K562 (cell line): ENCODE measurements at regions not wholly inside any gene's neighbourhood (a gene's known extent, or its start where the extent isn't known, plus 50 kb on each side); places are given as distances from the start of the nearest gene placed in this dataset.

Experiments used
- ATAC-seq: fragments of 200-7000 bp; cut with Tn5 transposase; 3 replicates; pipeline ENCODE4 v1.9.1; 2020; ENCODE audit warnings: moderate library complexity
- BruUV-seq: library from RNA; stranded (reverse); fragments of 400-500 nt; replicated peaks from 2 replicates; lab custom pipeline; 2021; lab: Mats Ljungman, UMichigan
- CTCF ChIA-PET: fragments of 300-600 bp; formaldehyde crosslinking; extraction: SDS; loops from one replicate; lab custom pipeline; 2021; ENCODE audit warnings: low intra/inter-chr PET ratio; lab: Yijun Ruan, JAX
- POLR2A ChIA-PET: fragments of 300-600, 350-650 bp; sonication (Branson Sonifier 250); formaldehyde crosslinking; extraction: SDS; loops from one replicate; lab custom pipeline; 2021; ENCODE audit warnings: antibody characterized with exemption, inconsistent platforms; lab: Yijun Ruan, JAX
- DNase-seq, 4 experiments: peaks; one replicate each; pipeline versions ENCODE4 v3.0.0 to v3.0.0-alpha.2; 2011 to 2018; ENCODE audit warnings: low spot score in 3 of 4, mixed read lengths in 3 of 4; ENCODE audit errors: extremely low read depth in 1 of 4
- FAIRE-seq: peaks from 2 replicates; lab custom pipeline; 2011; peaks lifted over from hg19 to GRCh38; lab: Jason Lieb, UNC
- H2AFZ ChIP-seq: 2 replicates; pipeline ENCODE4 v1.6.0; 2011; ENCODE audit warnings: low read depth, low read length, control low read depth, inconsistent platforms
- H3K27ac ChIP-seq: fragments of 200-600 bp; 3 replicates; pipeline ENCODE4 v1.8.0; 2011; ENCODE audit warnings: low read depth, mild to moderate bottlenecking, control low read depth, inconsistent platforms, low read length, moderate library complexity, mixed read lengths; ENCODE audit errors: extremely low read depth
- H3K27me3 ChIP-seq, 2 experiments: fragments of 300-600 bp in 1 of 2; 2 replicates in 1 of 2; 3 replicates in 1 of 2; pipeline versions ENCODE4 v1.6.0 to v1.8.0; 2011; ENCODE audit warnings: inconsistent platforms in 2 of 2, low read length in 2 of 2, mild to moderate bottlenecking in 1 of 2, mixed read lengths in 1 of 2, moderate library complexity in 1 of 2; ENCODE audit not compliant: control insufficient read depth in 2 of 2, insufficient read depth in 2 of 2
- H3K36me3 ChIP-seq: fragments of 300-600 bp; 3 replicates; pipeline ENCODE4 v1.8.0; 2011; ENCODE audit warnings: mild to moderate bottlenecking, low read length, inconsistent platforms; ENCODE audit not compliant: control insufficient read depth, insufficient read depth
- H3K4me1 ChIP-seq, 2 experiments: fragments of 200-600 bp in 1 of 2; replicated peaks in 1 of 2; 2 replicates in 1 of 2; 3 replicates in 1 of 2; pipeline versions ENCODE4 v1.5.1 to v1.8.0; 2011; ENCODE audit warnings: inconsistent platforms in 2 of 2, low read length in 2 of 2, mild to moderate bottlenecking in 1 of 2, mixed read lengths in 1 of 2, moderate library complexity in 1 of 2; ENCODE audit not compliant: control insufficient read depth in 2 of 2, insufficient read depth in 2 of 2
- H3K4me2 ChIP-seq: 2 replicates; pipeline ENCODE4 v1.6.1; 2011; ENCODE audit warnings: low read length, control low read depth, inconsistent platforms, mixed read lengths; ENCODE audit not compliant: insufficient read depth
- H3K4me3 ChIP-seq: fragments of 200-600 bp; sonication (generic), shearing (Covaris generic); 2 replicates; pipeline ENCODE4 v1.5.1; 2016; ENCODE audit warnings: control low read depth, inconsistent platforms
- H3K79me2 ChIP-seq: fragments of 200-600 bp; 3 replicates; pipeline ENCODE4 v1.8.0; 2011; ENCODE audit warnings: low read length, inconsistent platforms; ENCODE audit not compliant: control insufficient read depth, insufficient read depth
- H3K9ac ChIP-seq, 2 experiments: 2 replicates each; pipeline versions ENCODE4 v1.6.0 to v1.6.1; 2011; ENCODE audit warnings: low read depth in 2 of 2, low read length in 2 of 2, control low read depth in 1 of 2, inconsistent platforms in 1 of 2, mild to moderate bottlenecking in 1 of 2, mixed read lengths in 1 of 2; ENCODE audit not compliant: insufficient read depth in 1 of 2
- H3K9me1 ChIP-seq: one replicate; pipeline ENCODE4 v1.6.0; 2011; ENCODE audit warnings: inconsistent platforms, mild to moderate bottlenecking, low read length, moderate library complexity; ENCODE audit not compliant: control insufficient read depth, insufficient read depth
- H3K9me3 ChIP-seq: replicated peaks from 2 replicates; pipeline ENCODE4 v1.5.1; 2011; ENCODE audit warnings: low read depth, low read length, inconsistent platforms; ENCODE audit not compliant: control insufficient read depth, insufficient read depth
- H4K20me1 ChIP-seq: replicated peaks from 2 replicates; pipeline ENCODE4 v1.6.1; 2011; ENCODE audit warnings: low read length, inconsistent platforms, mixed read lengths; ENCODE audit not compliant: control insufficient read depth, insufficient read depth
- BRF2 ChIP-seq: IDR thresholded peaks from 3 replicates; pipeline ENCODE4 v1.6.1; 2011; ENCODE audit warnings: borderline replicate concordance, mild to moderate bottlenecking; ENCODE audit not compliant: insufficient read length, insufficient read depth
- E2F1 ChIP-seq: sonication (generic); formaldehyde crosslinking; IDR thresholded peaks from 2 replicates; pipeline ENCODE4 v1.8.1; 2023; ENCODE audit warnings: mild to moderate bottlenecking, missing genetic modification reagents, moderate library complexity
- POLR2A ChIP-seq: fragments of 450-650 bp; conservative IDR thresholded peaks from 2 replicates; pipeline ENCODE4 v1.6.1; 2016
- RNF219 ChIP-seq: fragments of 250-450 bp; sonication (Bioruptor Pico); IDR thresholded peaks from 2 replicates; pipeline ENCODE4 v1.5.0; 2022; ENCODE audit warnings: mild to moderate bottlenecking
- SRSF7 ChIP-seq: fragments of 200-400 bp; formaldehyde crosslinking; optimal IDR thresholded peaks from 2 replicates; pipeline ENCODE3; 2017; ENCODE audit warnings: mild to moderate bottlenecking, low read depth, low read length
- ZBTB8A ChIP-seq: fragments of 450-650 bp; IDR thresholded peaks from 2 replicates; pipeline ENCODE4 v1.6.1; 2018; ENCODE audit warnings: mild to moderate bottlenecking, moderate library complexity; ENCODE audit not compliant: partially characterized antibody
- ZNF143 ChIP-seq: sonication (generic); formaldehyde crosslinking; IDR thresholded peaks from 2 replicates; pipeline ENCODE4 v1.9.0; 2022; ENCODE audit warnings: mild to moderate bottlenecking, missing genetic modification reagents
- ZNF280B ChIP-seq: fragments of 250-450 bp; sonication (Bioruptor Pico); IDR thresholded peaks from 2 replicates; pipeline ENCODE4 v1.5.1; 2021; ENCODE audit warnings: mild to moderate bottlenecking
- ZNF76 ChIP-seq: fragments of 250-450 bp; sonication (Bioruptor Pico); IDR thresholded peaks from 2 replicates; pipeline ENCODE4 v1.4.0; 2020; ENCODE audit warnings: mild to moderate bottlenecking, moderate library complexity, borderline replicate concordance
- WGBS: fragments of 100-300 bp; shearing (Covaris generic); methylation state at CpG from one replicate; pipeline ENCODE4 v1.1.6; 2016; ENCODE audit warnings: low coverage, mixed read lengths; ENCODE audit not compliant: insufficient coverage; ENCODE audit errors: missing lambda C conversion rate; 5-methylcytosine and 5-hydroxymethylcytosine counted together
- in situ Hi-C: fragments of 300-500 bp; cut with MboI; formaldehyde crosslinking; loops from 4 replicates; pipeline ENCODE4 v1.15.0; 2018; ENCODE audit warnings: inconsistent platforms, mixed read lengths
- intact Hi-C: fragments of 100-400 bp; cut with micrococcal nuclease; formaldehyde crosslinking; loops from 2 replicates; pipeline ENCODE4 v1.14.2; 2022

- H3K4me3 ChIP-seq: no peak overlapping the region
- no peaks in the 10 kb centered on the region for H3K9me1 ChIP-seq
- no peaks in the 10 kb centered on the region for H4K20me1 ChIP-seq
- H3K27ac ChIP-seq: no peak overlapping the region
- H3K9ac ChIP-seq: no peak overlapping the region
- H3K9me3 ChIP-seq: no peaks in the 10 kb centered on the region
- H2AFZ ChIP-seq: no peak overlapping the region
- TF ChIP-seq E2F1 (no peak), SRSF7 (no peak), BRF2 (no peak), ZNF143 (CRISPR knock-in tag) (no peak), ZBTB8A (no peak), ZNF76 (no peak), ZNF280B (CRISPR knock-in tag) (no peak), POLR2A (no peak), RNF219 (CRISPR knock-in tag) (no peak)
- TF ChIP-seq, all 486 proteins: peak for 0
- intact Hi-C loops: no loop called here
- ChIA-PET CTCF (no interaction called here), POLR2A (interaction anchor here (0.7 kb wide), 1 partner anchor 269 kb away, joined by 3 read pairs; no protein-coding TSS in a partner anchor)
- no peaks in the 10 kb centered on the region; a peak in 2 of 5 replicates for H3K4me1 ChIP-seq
- no TSS peak for BruUV-seq
- in situ Hi-C loops: no loop called here
- 7% methylated on average over 7 of the region's 7 CpGs for WGBS
- ATAC-seq (no peak), FAIRE-seq (no peak), DNase-seq (no peak)
- no peaks in the 10 kb centered on the region for H3K36me3 ChIP-seq
- H3K79me2 ChIP-seq: no peaks in the 10 kb centered on the region
- peaks cover 0 to 3% of the 10 kb centered on the region in 2 experiments; a peak in 2 of 5 replicates for H3K27me3 ChIP-seq
- H3K4me2 ChIP-seq: no peak overlapping the region
These were observed 97.6 kb upstream of the RMDN2 start for GRCh38 chr2:37827455-37827854.
